ENCODE measurements at regions not wholly inside any gene's neighbourhood (a gene's known extent, or its start where the extent isn't known, plus 50 kb on each side); places are given as distances from the start of the nearest gene placed in this dataset.

DNA sequence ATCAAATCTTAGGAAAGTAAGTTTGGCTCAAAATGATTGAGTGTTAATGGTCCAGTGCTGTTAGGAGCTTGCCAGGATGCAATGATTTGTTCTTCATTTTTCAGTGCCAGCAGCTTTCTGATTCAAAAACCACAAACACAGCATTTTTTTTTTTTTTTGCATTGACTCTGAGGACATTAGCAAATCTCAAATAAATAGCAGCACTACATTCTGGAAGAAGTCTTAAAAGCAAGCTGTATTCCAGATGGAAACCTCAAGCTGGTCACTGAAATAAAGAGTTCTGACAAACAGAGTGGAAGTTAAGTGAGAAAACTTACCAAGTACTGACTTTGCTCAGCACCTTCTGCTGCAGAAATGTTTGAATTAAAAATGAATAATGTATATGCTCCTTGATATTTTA lies 1653.1 kb upstream of the CDH9 start:
- Histone ChIP-seq H3K27me3 (replicated peaks; ENCODE audit: control insufficient read depth, insufficient read depth, low read length) (no peaks in the 10 kb centered on the region), H3K4me3 (replicated peaks; ENCODE audit: low read depth, low read length) (no peak overlapping the region), H3K36me3 (ENCODE audit: control insufficient read depth, insufficient read depth, low read length) (no peaks in the 10 kb centered on the region)
- TF ChIP-seq, protein P1, sequence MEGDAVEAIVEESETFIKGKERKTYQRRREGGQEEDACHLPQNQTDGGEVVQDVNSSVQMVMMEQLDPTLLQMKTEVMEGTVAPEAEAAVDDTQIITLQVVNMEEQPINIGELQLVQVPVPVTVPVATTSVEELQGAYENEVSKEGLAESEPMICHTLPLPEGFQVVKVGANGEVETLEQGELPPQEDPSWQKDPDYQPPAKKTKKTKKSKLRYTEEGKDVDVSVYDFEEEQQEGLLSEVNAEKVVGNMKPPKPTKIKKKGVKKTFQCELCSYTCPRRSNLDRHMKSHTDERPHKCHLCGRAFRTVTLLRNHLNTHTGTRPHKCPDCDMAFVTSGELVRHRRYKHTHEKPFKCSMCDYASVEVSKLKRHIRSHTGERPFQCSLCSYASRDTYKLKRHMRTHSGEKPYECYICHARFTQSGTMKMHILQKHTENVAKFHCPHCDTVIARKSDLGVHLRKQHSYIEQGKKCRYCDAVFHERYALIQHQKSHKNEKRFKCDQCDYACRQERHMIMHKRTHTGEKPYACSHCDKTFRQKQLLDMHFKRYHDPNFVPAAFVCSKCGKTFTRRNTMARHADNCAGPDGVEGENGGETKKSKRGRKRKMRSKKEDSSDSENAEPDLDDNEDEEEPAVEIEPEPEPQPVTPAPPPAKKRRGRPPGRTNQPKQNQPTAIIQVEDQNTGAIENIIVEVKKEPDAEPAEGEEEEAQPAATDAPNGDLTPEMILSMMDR (IDR thresholded peaks at IDR 0.05; ENCODE audit: insufficient read depth, low read length, poor library complexity, severe bottlenecking) = no peak
- DNase-seq (ENCODE audit: extremely low read depth, insufficient read length) = no peak

DNA sequence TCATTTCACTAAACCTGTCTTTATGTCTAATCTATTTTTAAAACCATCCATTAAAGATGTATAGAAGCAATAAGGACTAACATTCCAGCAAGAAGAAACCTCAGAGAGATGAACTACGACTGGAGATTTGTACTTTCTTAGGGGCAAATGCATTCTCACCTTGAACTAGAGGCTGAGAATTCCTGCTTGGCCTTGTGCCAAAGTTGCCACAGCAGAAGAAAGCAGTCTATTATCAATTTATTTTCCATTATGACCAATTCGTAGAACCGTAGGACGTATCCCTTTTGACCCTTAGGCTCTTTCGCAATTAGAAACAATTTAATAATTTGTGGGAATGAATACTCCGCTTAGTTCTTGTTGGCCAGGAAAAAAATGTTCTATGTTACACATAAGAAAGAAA lies 1647.4 kb upstream of the CDH9 start:
- Histone ChIP-seq H3K27me3 (replicated peaks; ENCODE audit: control insufficient read depth, insufficient read depth, low read length) (no peaks in the 10 kb centered on the region), H3K36me3 (ENCODE audit: control insufficient read depth, insufficient read depth, low read length) (no peaks in the 10 kb centered on the region), H3K4me3 (replicated peaks; ENCODE audit: low read depth, low read length) (no peak overlapping the region)
- TF ChIP-seq, protein P1 (IDR thresholded peaks at IDR 0.05; ENCODE audit: insufficient read depth, low read length, poor library complexity, severe bottlenecking) = no peak
- no peak for DNase-seq (ENCODE audit: extremely low read depth, insufficient read length)

GRCh38 chr5:28678899-28679298 lies 1640.5 kb upstream of the CDH9 start:
- Histone ChIP-seq H3K4me3 (replicated peaks; ENCODE audit: low read depth, low read length) (no peak overlapping the region), H3K36me3 (ENCODE audit: control insufficient read depth, insufficient read depth, low read length) (no peaks in the 10 kb centered on the region), H3K27me3 (replicated peaks; ENCODE audit: control insufficient read depth, insufficient read depth, low read length) (no peaks in the 10 kb centered on the region)
- TF ChIP-seq, protein P1 (IDR thresholded peaks at IDR 0.05; ENCODE audit: insufficient read depth, low read length, poor library complexity, severe bottlenecking) = no peak
- DNase-seq (ENCODE audit: extremely low read depth, insufficient read length) = no peak

DNA sequence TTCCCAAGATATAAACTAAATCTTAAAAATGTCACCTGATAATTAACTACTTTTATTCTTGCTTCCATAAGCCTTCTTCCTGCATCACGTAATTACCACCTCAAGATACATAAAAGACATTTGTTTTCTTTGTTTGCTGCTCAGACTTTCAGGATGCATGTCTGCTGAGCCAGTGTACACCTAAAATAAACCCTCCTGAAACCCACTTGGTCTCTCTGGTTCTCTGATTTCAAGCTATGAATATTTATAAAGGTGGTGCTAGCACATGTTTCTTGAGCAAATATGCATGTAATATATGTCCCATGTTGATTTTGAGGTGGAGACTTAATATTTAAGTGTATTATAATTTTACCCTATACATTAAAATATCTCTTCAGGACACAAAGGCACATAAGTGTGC lies 1627.7 kb upstream of the CDH9 start:
- no peak overlapping the region for H3K4me3 ChIP-seq (replicated peaks; ENCODE audit: low read depth, low read length)
- TF ChIP-seq, protein P1 (IDR thresholded peaks at IDR 0.05; ENCODE audit: insufficient read depth, low read length, poor library complexity, severe bottlenecking) = no peak
- no peaks in the 10 kb centered on the region for H3K36me3 ChIP-seq (ENCODE audit: control insufficient read depth, insufficient read depth, low read length)
- H3K27me3 ChIP-seq (replicated peaks; ENCODE audit: control insufficient read depth, insufficient read depth, low read length) = no peaks in the 10 kb centered on the region
- no peak for DNase-seq (ENCODE audit: extremely low read depth, insufficient read length)

GRCh38 chr5:28648108-28648507 lies 1609.7 kb upstream of the CDH9 start:
- no peak overlapping the region for H3K4me3 ChIP-seq (replicated peaks; ENCODE audit: low read depth, low read length)
- no peaks in the 10 kb centered on the region for H3K36me3 ChIP-seq (ENCODE audit: control insufficient read depth, insufficient read depth, low read length)
- no peaks in the 10 kb centered on the region for H3K27me3 ChIP-seq (replicated peaks; ENCODE audit: control insufficient read depth, insufficient read depth, low read length)
- TF ChIP-seq, protein P1 (IDR thresholded peaks at IDR 0.05; ENCODE audit: insufficient read depth, low read length, poor library complexity, severe bottlenecking) = no peak
- DNase-seq (ENCODE audit: extremely low read depth, insufficient read length) = no peak

GRCh38 chr5:28632607-28633006 lies 1594.2 kb upstream of the CDH9 start:
- H3K4me3 ChIP-seq (replicated peaks; ENCODE audit: low read depth, low read length) = no peak overlapping the region
- no peaks in the 10 kb centered on the region for H3K27me3 ChIP-seq (replicated peaks; ENCODE audit: control insufficient read depth, insufficient read depth, low read length)
- no peaks in the 10 kb centered on the region for H3K36me3 ChIP-seq (ENCODE audit: control insufficient read depth, insufficient read depth, low read length)
- no peak for DNase-seq (ENCODE audit: extremely low read depth, insufficient read length)
- TF ChIP-seq, protein P1 (IDR thresholded peaks at IDR 0.05; ENCODE audit: insufficient read depth, low read length, poor library complexity, severe bottlenecking) = no peak

Measured in GM06990 (cell line).